ENCODE measurements at regions not wholly inside any gene's neighbourhood (a gene's known extent, or its start where the extent isn't known, plus 50 kb on each side); places are given as distances from the start of the nearest gene placed in this dataset.

DNA sequence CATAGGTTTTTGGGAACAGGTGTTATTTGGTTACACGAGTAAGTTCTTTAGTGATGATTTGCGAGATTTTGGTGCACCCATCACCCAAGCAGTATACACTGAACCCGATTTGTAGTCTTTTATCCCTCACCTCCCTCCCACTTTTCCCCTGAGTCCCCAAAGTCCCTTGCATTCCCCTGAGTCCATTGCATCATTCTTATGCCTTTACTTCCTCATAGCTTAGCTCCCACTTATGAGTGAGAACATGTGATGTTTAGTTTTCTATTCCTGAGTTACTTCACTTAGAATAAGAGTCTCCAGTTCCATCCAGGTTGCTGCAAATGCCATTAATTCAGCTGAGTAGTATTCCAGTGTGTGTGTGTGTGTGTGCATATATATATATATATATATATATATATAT is 97.2 kb upstream of the EDNRB start:
- no peak overlapping the region for H3K4me3 ChIP-seq (replicated peaks in 1 of 3; ENCODE audit: insufficient read depth in 1 of 3, low read depth in 1 of 3, low read length in 3 of 3)
- no peaks in the 10 kb centered on the region for H3K9me3 ChIP-seq (replicated peaks; ENCODE audit: control insufficient read depth, insufficient read depth, low read length)
- no peaks in the 10 kb centered on the region for H4K20me1 ChIP-seq (replicated peaks; ENCODE audit: control insufficient read depth, extremely low read depth, insufficient read depth, low read length)
- dilution Hi-C loops (cut with MboI; ENCODE audit: extremely low pct_ligation_motif_present, low sequenced_read_pairs), result no loop called here
- intact Hi-C loops (cut with micrococcal nuclease), result no loop called here
- H2AFZ ChIP-seq (ENCODE audit: low read depth, low read length), result no peak overlapping the region
- DNase-seq (ENCODE audit: low read depth, low spot score) (no peak), FAIRE-seq (no peak)
- H3K36me3 ChIP-seq (ENCODE audit: control insufficient read depth in 2 of 2, extremely low read depth in 1 of 2, insufficient read depth in 2 of 2, low read length in 2 of 2), result no peaks in the 10 kb centered on the region
- CTCF ChIA-PET, result no interaction called here
- no peak overlapping the region for H3K9ac ChIP-seq (replicated peaks; ENCODE audit: extremely low read depth, insufficient read depth, low read length)
- no peaks in the 10 kb centered on the region for H3K4me1 ChIP-seq (ENCODE audit: control insufficient read depth, extremely low read depth, insufficient read depth, low read length)
- H3K4me2 ChIP-seq (ENCODE audit: insufficient read depth, low read length), result no peak overlapping the region
- H3K27ac ChIP-seq (ENCODE audit: insufficient read depth, low read depth, low read length), result no peak overlapping the region
- no TSS peak for BruUV-seq (replicated peaks)
- POLR2A ChIA-PET, result no interaction called here
- TF ChIP-seq MYC (IDR thresholded peaks at IDR 0.05; ENCODE audit: low read depth, low read length) (no peak), JUN (IDR thresholded peaks at IDR 0.05; ENCODE audit: borderline replicate concordance, insufficient read depth, insufficient read length, low read depth) (no peak), POLR2AphosphoS5 (IDR thresholded peaks at IDR 0.05; ENCODE audit: insufficient read depth, low read depth, low read length) (no peak), FOS (IDR thresholded peaks at IDR 0.05; ENCODE audit: borderline replicate concordance, insufficient read depth, low read length) (no peak), GATA2 (IDR thresholded peaks at IDR 0.05; ENCODE audit: insufficient read depth, insufficient read length, low read depth, low read length) (no peak), EZH2 (IDR thresholded peaks at IDR 0.05; ENCODE audit: borderline replicate concordance, low read depth, low read length, severe bottlenecking) (no peak), POLR2A (IDR thresholded peaks at IDR 0.05; ENCODE audit: low read depth, low read length) (no peak)
- TF ChIP-seq, protein P1, sequence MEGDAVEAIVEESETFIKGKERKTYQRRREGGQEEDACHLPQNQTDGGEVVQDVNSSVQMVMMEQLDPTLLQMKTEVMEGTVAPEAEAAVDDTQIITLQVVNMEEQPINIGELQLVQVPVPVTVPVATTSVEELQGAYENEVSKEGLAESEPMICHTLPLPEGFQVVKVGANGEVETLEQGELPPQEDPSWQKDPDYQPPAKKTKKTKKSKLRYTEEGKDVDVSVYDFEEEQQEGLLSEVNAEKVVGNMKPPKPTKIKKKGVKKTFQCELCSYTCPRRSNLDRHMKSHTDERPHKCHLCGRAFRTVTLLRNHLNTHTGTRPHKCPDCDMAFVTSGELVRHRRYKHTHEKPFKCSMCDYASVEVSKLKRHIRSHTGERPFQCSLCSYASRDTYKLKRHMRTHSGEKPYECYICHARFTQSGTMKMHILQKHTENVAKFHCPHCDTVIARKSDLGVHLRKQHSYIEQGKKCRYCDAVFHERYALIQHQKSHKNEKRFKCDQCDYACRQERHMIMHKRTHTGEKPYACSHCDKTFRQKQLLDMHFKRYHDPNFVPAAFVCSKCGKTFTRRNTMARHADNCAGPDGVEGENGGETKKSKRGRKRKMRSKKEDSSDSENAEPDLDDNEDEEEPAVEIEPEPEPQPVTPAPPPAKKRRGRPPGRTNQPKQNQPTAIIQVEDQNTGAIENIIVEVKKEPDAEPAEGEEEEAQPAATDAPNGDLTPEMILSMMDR (IDR thresholded peaks at IDR 0.05; ENCODE audit: extremely low read depth in 1 of 2, insufficient read depth in 1 of 2, low read depth in 1 of 2, low read length in 2 of 2), result no peak
- TF ChIP-seq, protein P2, sequence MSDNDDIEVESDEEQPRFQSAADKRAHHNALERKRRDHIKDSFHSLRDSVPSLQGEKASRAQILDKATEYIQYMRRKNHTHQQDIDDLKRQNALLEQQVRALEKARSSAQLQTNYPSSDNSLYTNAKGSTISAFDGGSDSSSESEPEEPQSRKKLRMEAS (IDR thresholded peaks at IDR 0.05; ENCODE audit: insufficient read depth, insufficient read length), result no peak
- H3K9me1 ChIP-seq (replicated peaks; ENCODE audit: control insufficient read depth, extremely low read depth, insufficient read depth, low read length), result no peaks in the 10 kb centered on the region
- no peaks in the 10 kb centered on the region for H3K79me2 ChIP-seq (ENCODE audit: control insufficient read depth, insufficient read depth, low read length)
- no peaks in the 10 kb centered on the region for H3K27me3 ChIP-seq (ENCODE audit: control insufficient read depth in 2 of 2, insufficient read depth in 2 of 2, low read length in 2 of 2)
